HCT116 (cell line): ENCODE measurements at regions not wholly inside any gene's neighbourhood (a gene's known extent, or its start where the extent isn't known, plus 50 kb on each side); places are given as distances from the start of the nearest gene placed in this dataset.

Source experiments
- ATAC-seq: fragments of 200-7000 bp; cut with Tn5 transposase; 2 replicates; pipeline ENCODE4 v1.9.1; 2020; ENCODE audit warnings: mild to moderate bottlenecking, moderate library complexity
- BruUV-seq: library from RNA; stranded (reverse); fragments of 400-500 nt; replicated peaks from 2 replicates; lab custom pipeline; 2021; lab: Mats Ljungman, UMichigan
- CTCF ChIA-PET: fragments of 300-600 bp; sonication (Branson Sonifier 250); formaldehyde crosslinking; loops from one replicate; lab custom pipeline; 2021; ENCODE audit warnings: antibody characterized with exemption; lab: Charles Lee
- POLR2A ChIA-PET: fragments of 300-600, 350-600 bp; sonication (Branson Sonifier 250); formaldehyde crosslinking; loops from one replicate; lab custom pipeline; 2021; ENCODE audit warnings: antibody characterized with exemption; lab: Charles Lee
- RAD21 ChIA-PET, 2 experiments: fragments of 300-600 bp; sonication (Branson Sonifier 250); formaldehyde crosslinking; loops; one replicate each; lab custom pipeline; 2023; ENCODE audit warnings: low total read pairs in 2 of 2; ENCODE audit not compliant: uncharacterized antibody in 2 of 2, unreplicated experiment in 2 of 2, low non-redundant PET in 1 of 2; lab: Charles Lee
- DNase-seq: peaks from one replicate; pipeline ENCODE4 v3.0.0-alpha.2; 2010; ENCODE audit warnings: low read depth, low spot score
- H2AFZ ChIP-seq: fragments of 200-600 bp; shearing (Covaris generic), sonication (generic); 2 replicates; pipeline ENCODE4 v1.6.1; 2017; ENCODE audit warnings: low read depth, mixed run types, mixed read lengths, antibody characterized with exemption, low read length; ENCODE audit not compliant: poor library complexity, severe bottlenecking
- H3K27ac ChIP-seq: 2 replicates; pipeline ENCODE4 v1.5.1; 2012; ENCODE audit warnings: low read depth, low read length
- H3K27me3 ChIP-seq: fragments of 200-600 bp; sonication (generic); 2 replicates; pipeline ENCODE4 v1.6.1; 2016; ENCODE audit warnings: mixed run types, low read length, mixed read lengths; ENCODE audit not compliant: insufficient read depth
- H3K36me3 ChIP-seq, 2 experiments: fragments of 200-500 bp in 1 of 2; fragments of 200-600 bp in 1 of 2; sonication (Bioruptor generic) in 1 of 2; sonication (generic) in 1 of 2; 2 replicates each; pipeline versions ENCODE4 v1.5.1 to v1.6.1; 2014 to 2016; ENCODE audit warnings: low read length in 2 of 2, inconsistent platforms in 1 of 2, mixed read lengths in 1 of 2, mixed run types in 1 of 2; ENCODE audit not compliant: insufficient read depth in 2 of 2, control insufficient read depth in 1 of 2
- H3K4me1 ChIP-seq, 2 experiments: fragments of 200-600 bp in 1 of 2; sonication (generic) in 1 of 2; 2 replicates each; pipeline versions ENCODE4 v1.5.1 to v1.6.1; 2012 to 2017; ENCODE audit warnings: low read length in 2 of 2, inconsistent platforms in 1 of 2, mild to moderate bottlenecking in 1 of 2, mixed read lengths in 1 of 2, mixed run types in 1 of 2, moderate library complexity in 1 of 2; ENCODE audit not compliant: insufficient read depth in 2 of 2, control insufficient read depth in 1 of 2
- H3K4me2 ChIP-seq: fragments of 200-600 bp; sonication (generic); 2 replicates; pipeline ENCODE4 v1.6.1; 2017; ENCODE audit warnings: mixed run types, low read length, mixed read lengths
- H3K4me3 ChIP-seq, 2 experiments: fragments of 200-600 bp in 1 of 2; sonication (generic) in 1 of 2; replicated peaks in 1 of 2; 2 replicates each; pipeline ENCODE4 v1.5.1; 2011 to 2016; ENCODE audit warnings: low read length in 2 of 2, control low read depth in 1 of 2, low read depth in 1 of 2, mild to moderate bottlenecking in 1 of 2, mixed read lengths in 1 of 2, mixed run types in 1 of 2
- H3K79me2 ChIP-seq: fragments of 200-600 bp; sonication (generic); 2 replicates; pipeline ENCODE4 v1.6.1; 2017; ENCODE audit warnings: mild to moderate bottlenecking, mixed run types, low read length, moderate library complexity, mixed read lengths; ENCODE audit not compliant: insufficient read depth
- H3K9ac ChIP-seq: fragments of 200-600 bp; sonication (generic); 2 replicates; pipeline ENCODE4 v1.6.1; 2016; ENCODE audit warnings: low read length, mixed read lengths
- H3K9me2 ChIP-seq: fragments of 200-600 bp; sonication (generic), shearing (Covaris generic); 2 replicates; pipeline ENCODE4 v1.6.1; 2017; ENCODE audit warnings: mixed run types, mild to moderate bottlenecking, moderate library complexity; ENCODE audit not compliant: insufficient read depth
- H3K9me3 ChIP-seq, 2 experiments: fragments of 200-500 bp in 1 of 2; fragments of 200-600 bp in 1 of 2; sonication (Bioruptor generic) in 1 of 2; sonication (generic) in 1 of 2; 2 replicates each; pipeline ENCODE4 v1.6.1; 2014 to 2017; ENCODE audit warnings: low read length in 2 of 2, mixed read lengths in 2 of 2, inconsistent platforms in 1 of 2, low read depth in 1 of 2, mild to moderate bottlenecking in 1 of 2, mixed run types in 1 of 2, moderate library complexity in 1 of 2; ENCODE audit not compliant: control insufficient read depth in 1 of 2, insufficient read depth in 1 of 2
- H4K20me1 ChIP-seq: fragments of 200-600 bp; sonication (generic), shearing (Covaris generic); 2 replicates; pipeline ENCODE4 v1.6.1; 2017; ENCODE audit warnings: mixed run types, mild to moderate bottlenecking, moderate library complexity; ENCODE audit not compliant: insufficient read depth
- CBX3 ChIP-seq: IDR thresholded peaks from 2 replicates; pipeline ENCODE4 v1.6.1; 2012; ENCODE audit warnings: low read depth
- ELF1 ChIP-seq: IDR thresholded peaks from 2 replicates; pipeline ENCODE4 v1.6.1; 2012; ENCODE audit warnings: low read depth, borderline replicate concordance
- EZH2 ChIP-seq: fragments of 200-600 bp; sonication (generic); IDR thresholded peaks from 2 replicates; pipeline ENCODE4 v1.6.1; 2017; ENCODE audit warnings: antibody characterized with exemption, mixed run types
- EZH2phosphoT487 ChIP-seq: fragments of 200-600 bp; IDR thresholded peaks from 2 replicates; pipeline ENCODE4 v1.6.1; 2018; ENCODE audit warnings: antibody characterized with exemption, borderline replicate concordance
- POLR2A ChIP-seq: IDR thresholded peaks from 2 replicates; pipeline ENCODE4 v1.7.0; 2011; ENCODE audit warnings: borderline replicate concordance; ENCODE audit not compliant: insufficient read depth, insufficient read length; ENCODE audit errors: extremely low read depth
- RAD21 ChIP-seq: IDR thresholded peaks from 2 replicates; pipeline ENCODE4 v1.6.1; 2012; ENCODE audit warnings: low read depth, mild to moderate bottlenecking
- SIN3A ChIP-seq: IDR thresholded peaks from 2 replicates; pipeline ENCODE4 v1.6.1; 2012; ENCODE audit warnings: low read depth
- TCF7L2 ChIP-seq: IDR thresholded peaks from 2 replicates; pipeline ENCODE4 v1.7.0; 2011; ENCODE audit warnings: borderline replicate concordance, inconsistent platforms; ENCODE audit not compliant: insufficient read depth, insufficient read length; ENCODE audit errors: extremely low read depth
- YY1 ChIP-seq: IDR thresholded peaks from 2 replicates; pipeline ENCODE4 v1.6.1; 2011; ENCODE audit warnings: low read length, low read depth, moderate library complexity, mild to moderate bottlenecking; ENCODE audit not compliant: insufficient replicate concordance; ENCODE audit errors: extremely low read depth
- ZFX ChIP-seq: fragments of 450-650 bp; IDR thresholded peaks from 2 replicates; pipeline ENCODE4 v1.6.1; 2017
- ZNF274 ChIP-seq: fragments of 200-500 bp; sonication (Bioruptor generic); IDR thresholded peaks from 2 replicates; pipeline ENCODE4 v1.6.1; 2014; ENCODE audit warnings: mild to moderate bottlenecking, low read depth, low read length, inconsistent platforms
- intact Hi-C: fragments of 100-400 bp; cut with micrococcal nuclease; formaldehyde crosslinking; loops from 2 replicates; pipeline ENCODE4 v1.10.0; 2022
- TF ChIP-seq, protein P1 (sequence below): IDR thresholded peaks from 2 replicates; pipeline ENCODE4 v1.6.1; 2011; ENCODE audit warnings: mild to moderate bottlenecking, low read length, moderate library complexity; ENCODE audit not compliant: insufficient replicate concordance; ENCODE audit errors: extremely low read depth
- TF ChIP-seq, protein P2 (sequence below): IDR thresholded peaks from 2 replicates; pipeline ENCODE4 v1.6.1; 2012
- TF ChIP-seq, protein P3 (sequence below): IDR thresholded peaks from 2 replicates; pipeline ENCODE4 v1.6.1; 2012
- TF ChIP-seq, protein P4 (sequence below): IDR thresholded peaks from 2 replicates; pipeline ENCODE4 v1.6.1; 2012; ENCODE audit warnings: low read depth

DNA sequence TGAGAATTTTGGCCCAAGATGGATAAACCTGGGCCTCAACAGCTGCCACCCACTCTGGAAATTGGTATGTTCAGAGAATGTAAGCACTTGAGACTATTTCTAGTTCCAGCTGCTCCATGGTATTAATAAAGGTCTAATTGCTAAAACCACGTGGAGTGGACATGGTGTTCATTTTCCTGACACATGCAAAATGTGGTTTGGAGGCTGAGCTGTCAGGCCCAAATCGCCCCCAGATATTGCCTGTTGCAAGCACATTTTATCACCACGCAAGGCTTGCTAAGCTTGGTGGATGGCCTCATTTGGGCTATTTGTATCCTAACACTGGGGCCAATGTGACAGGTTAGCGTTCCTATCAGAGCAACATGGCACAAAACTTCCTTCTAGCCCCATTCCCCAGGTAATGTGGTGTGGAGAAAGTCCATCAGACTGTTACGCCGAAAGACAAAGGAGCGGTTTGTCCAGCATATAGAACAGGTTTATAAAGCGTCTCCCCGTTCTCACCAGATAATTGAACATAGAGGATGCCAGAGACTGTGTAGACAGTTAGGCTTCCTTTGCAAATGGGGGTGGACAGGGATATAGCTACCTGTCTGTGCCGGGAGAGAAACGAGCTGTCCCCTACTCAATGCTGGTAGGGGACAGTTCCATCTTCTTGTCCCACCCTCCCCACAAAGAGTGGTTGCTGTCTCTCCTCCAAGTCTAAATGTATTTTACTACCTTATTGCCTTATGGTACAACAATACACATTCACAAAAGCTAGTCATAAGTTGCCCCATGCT is 78.0 kb upstream of the ANKRD1 start:
- CTCF ChIA-PET, result no interaction called here
- BruUV-seq, result no TSS peak
- no peak for ATAC-seq
- H4K20me1 ChIP-seq, result no peaks in the 10 kb centered on the region
- H2AFZ ChIP-seq, result no peak overlapping the region
- POLR2A ChIA-PET, result no interaction called here
- H3K27ac ChIP-seq, result no peak overlapping the region
- RAD21 ChIA-PET, result no interaction called here
- no peaks in the 10 kb centered on the region for H3K9me3 ChIP-seq
- DNase-seq, result no peak
- no peaks in the 10 kb centered on the region for H3K36me3 ChIP-seq
- TF ChIP-seq, protein P1, sequence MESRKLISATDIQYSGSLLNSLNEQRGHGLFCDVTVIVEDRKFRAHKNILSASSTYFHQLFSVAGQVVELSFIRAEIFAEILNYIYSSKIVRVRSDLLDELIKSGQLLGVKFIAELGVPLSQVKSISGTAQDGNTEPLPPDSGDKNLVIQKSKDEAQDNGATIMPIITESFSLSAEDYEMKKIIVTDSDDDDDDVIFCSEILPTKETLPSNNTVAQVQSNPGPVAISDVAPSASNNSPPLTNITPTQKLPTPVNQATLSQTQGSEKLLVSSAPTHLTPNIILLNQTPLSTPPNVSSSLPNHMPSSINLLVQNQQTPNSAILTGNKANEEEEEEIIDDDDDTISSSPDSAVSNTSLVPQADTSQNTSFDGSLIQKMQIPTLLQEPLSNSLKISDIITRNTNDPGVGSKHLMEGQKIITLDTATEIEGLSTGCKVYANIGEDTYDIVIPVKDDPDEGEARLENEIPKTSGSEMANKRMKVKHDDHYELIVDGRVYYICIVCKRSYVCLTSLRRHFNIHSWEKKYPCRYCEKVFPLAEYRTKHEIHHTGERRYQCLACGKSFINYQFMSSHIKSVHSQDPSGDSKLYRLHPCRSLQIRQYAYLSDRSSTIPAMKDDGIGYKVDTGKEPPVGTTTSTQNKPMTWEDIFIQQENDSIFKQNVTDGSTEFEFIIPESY, result no peak
- TF ChIP-seq, protein P2, sequence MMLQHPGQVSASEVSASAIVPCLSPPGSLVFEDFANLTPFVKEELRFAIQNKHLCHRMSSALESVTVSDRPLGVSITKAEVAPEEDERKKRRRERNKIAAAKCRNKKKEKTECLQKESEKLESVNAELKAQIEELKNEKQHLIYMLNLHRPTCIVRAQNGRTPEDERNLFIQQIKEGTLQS, result no peak
- TF ChIP-seq RAD21 (no peak), SIN3A (no peak), EZH2 (no peak), YY1 (no peak), CBX3 (no peak), ZFX (no peak), ELF1 (no peak), ZNF274 (no peak), EZH2phosphoT487 (no peak), TCF7L2 (no peak), POLR2A (no peak)
- TF ChIP-seq, protein P3, sequence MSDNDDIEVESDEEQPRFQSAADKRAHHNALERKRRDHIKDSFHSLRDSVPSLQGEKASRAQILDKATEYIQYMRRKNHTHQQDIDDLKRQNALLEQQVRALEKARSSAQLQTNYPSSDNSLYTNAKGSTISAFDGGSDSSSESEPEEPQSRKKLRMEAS, result no peak
- TF ChIP-seq, protein P4, sequence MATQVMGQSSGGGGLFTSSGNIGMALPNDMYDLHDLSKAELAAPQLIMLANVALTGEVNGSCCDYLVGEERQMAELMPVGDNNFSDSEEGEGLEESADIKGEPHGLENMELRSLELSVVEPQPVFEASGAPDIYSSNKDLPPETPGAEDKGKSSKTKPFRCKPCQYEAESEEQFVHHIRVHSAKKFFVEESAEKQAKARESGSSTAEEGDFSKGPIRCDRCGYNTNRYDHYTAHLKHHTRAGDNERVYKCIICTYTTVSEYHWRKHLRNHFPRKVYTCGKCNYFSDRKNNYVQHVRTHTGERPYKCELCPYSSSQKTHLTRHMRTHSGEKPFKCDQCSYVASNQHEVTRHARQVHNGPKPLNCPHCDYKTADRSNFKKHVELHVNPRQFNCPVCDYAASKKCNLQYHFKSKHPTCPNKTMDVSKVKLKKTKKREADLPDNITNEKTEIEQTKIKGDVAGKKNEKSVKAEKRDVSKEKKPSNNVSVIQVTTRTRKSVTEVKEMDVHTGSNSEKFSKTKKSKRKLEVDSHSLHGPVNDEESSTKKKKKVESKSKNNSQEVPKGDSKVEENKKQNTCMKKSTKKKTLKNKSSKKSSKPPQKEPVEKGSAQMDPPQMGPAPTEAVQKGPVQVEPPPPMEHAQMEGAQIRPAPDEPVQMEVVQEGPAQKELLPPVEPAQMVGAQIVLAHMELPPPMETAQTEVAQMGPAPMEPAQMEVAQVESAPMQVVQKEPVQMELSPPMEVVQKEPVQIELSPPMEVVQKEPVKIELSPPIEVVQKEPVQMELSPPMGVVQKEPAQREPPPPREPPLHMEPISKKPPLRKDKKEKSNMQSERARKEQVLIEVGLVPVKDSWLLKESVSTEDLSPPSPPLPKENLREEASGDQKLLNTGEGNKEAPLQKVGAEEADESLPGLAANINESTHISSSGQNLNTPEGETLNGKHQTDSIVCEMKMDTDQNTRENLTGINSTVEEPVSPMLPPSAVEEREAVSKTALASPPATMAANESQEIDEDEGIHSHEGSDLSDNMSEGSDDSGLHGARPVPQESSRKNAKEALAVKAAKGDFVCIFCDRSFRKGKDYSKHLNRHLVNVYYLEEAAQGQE, result no peak
- TF ChIP-seq, all 23 proteins: peak for 0
- intact Hi-C loops, result no loop called here
- no peak overlapping the region for H3K4me3 ChIP-seq
- no peak overlapping the region for H3K4me2 ChIP-seq
- H3K4me1 ChIP-seq, result no peaks in the 10 kb centered on the region
- no peaks in the 10 kb centered on the region for H3K79me2 ChIP-seq
- H3K9me2 ChIP-seq, result no peaks in the 10 kb centered on the region
- H3K9ac ChIP-seq, result no peak overlapping the region
- no peaks in the 10 kb centered on the region for H3K27me3 ChIP-seq
